GM19023 (cell line): ENCODE measurements at regions not wholly inside any gene's neighbourhood (a gene's known extent, or its start where the extent isn't known, plus 50 kb on each side); places are given as distances from the start of the nearest gene placed in this dataset.

ENCODE experiments used
- ATAC-seq: cut with Tn5 transposase; IDR thresholded peaks from one replicate; pipeline ENCODE4 v1.9.1; 2021; ENCODE audit warnings: mild to moderate bottlenecking, moderate library complexity; ENCODE audit not compliant: unreplicated experiment

DNA sequence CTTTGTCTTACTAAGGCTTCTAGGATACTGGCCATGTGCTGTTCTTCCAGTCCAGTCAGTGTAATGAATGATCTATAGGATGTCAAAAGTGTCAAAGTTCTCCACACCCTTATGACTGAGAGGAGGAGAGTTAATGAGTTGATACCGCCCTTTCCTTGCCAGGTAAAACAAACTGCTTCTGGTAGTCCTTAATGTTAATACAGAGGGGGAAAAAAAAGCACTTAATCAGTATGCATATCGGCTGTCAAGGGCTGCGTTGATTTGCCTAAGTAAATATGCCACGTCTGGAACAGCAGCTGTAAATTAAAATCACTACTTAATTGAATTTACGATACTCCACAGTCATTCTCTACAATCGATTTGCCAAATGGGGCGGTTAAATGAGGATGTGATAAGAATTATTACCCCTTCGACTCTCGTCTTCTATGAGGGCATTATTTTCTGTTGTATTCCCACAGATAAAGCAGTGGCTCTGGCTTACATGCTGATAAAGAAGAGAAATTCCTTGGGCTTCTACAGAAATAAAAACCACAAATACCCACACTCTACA, 416.0 kb downstream of the KCNH5 start:
- ATAC-seq, result no peak

DNA sequence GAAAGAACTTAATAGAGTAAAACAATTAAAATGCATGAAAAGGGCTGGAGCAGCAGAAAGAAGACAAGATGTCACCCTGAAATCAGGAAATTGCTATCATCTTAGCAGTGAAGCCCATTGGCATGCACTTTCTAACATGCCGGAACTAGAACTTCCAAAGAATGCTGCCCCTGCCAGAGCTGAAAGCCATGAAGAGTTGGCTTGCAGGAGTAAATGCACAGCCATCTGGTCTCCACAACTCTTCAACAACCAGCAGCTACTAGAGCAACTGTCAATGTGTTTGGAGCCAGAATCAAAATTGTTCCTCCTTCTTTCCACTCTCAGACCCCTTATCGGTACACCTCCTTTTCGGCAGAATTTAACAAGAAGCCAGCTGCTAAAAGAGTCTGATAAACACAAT, 414.1 kb downstream of the KCNH5 start:
- ATAC-seq, result no peak

DNA sequence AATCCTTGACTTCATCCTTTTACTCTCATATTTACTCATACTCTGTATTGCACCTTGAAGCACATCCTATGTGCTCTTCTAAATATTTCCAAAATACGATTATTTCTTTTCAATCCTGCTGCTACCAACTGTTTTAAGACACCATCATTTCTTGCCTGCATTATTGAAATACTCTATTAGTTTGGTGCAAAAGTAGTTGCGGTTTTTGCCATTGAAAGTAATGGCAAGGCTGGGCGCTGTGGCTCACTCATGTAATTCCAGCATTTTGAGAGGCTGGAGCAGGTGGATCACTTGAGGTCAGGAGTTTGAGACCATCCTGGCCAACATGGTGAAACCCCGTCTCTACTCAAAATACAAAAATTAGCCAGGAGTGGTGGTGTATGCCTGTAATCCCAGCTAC, 412.5 kb downstream of the KCNH5 start:
- no peak for ATAC-seq

DNA sequence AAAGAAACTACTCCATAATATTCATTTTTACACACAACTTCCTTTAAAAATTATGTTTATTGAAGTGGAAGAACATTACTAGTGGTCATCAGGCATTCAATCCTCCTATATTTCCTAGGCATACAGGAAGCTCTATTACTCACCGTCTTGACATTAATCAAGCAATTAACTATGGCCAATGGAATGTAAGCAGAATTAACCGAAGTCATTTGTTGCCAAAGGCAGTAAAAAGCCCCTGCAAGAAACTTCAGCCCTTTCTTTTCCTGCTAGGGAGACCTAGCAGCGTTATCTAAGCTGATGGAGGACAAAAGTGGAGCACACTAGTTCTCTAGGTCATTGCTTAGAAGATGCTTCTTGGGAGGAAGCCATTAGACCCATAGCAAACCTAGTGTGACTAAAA, 399.6 kb downstream of the KCNH5 start:
- ATAC-seq, result no peak
